ENCODE measurements at regions not wholly inside any gene's neighbourhood (a gene's known extent, or its start where the extent isn't known, plus 50 kb on each side); places are given as distances from the start of the nearest gene placed in this dataset.

DNA sequence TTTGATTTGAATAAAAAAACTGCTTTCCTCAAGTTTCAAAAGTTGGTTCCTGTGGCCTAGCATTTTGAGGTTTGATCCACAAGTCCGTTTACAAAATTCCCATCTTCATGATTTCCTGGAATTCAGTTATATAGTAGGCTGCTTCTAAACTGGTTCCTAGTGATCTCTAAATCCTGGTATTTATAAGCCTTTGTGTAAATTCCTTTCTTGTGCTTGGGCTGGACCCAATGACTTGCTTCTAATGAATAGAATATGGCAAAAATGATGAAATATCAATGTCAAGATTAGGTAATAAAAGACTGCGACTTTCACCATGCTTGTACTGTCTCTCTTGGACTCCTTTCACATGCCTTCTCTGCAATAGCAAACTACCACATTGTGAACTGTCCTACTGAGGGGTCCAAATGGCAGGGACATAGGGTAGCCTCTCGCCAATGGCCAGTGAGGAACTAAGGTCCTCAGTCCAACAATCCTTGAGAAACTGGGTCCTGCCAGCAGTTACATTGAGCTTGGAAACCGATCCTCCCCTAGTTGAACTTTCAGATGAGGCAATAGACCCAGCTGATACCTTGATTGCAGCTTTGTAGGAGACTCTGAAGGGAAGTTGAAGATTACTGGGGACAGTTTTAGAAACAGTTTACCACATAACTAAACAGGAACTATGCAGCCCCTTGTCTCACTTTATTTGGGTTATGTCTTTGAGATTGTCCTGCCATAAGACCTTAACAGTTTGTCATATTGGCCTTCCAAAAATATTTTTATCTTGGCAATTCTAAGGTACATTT lies 303.9 kb upstream of the TBC1D5 start:
- DNase-seq (ENCODE audit: low read depth, low spot score) = no peak

- DNase-seq (ENCODE audit: low read depth, low spot score) = no peak
Observed at GRCh38 chr3:18044971-18045880, 302.8 kb upstream of the TBC1D5 start.

GRCh38 chr3:18044191-18044590 lies 301.8 kb upstream of the TBC1D5 start:
- DNase-seq (ENCODE audit: low read depth, low spot score) = no peak

DNA sequence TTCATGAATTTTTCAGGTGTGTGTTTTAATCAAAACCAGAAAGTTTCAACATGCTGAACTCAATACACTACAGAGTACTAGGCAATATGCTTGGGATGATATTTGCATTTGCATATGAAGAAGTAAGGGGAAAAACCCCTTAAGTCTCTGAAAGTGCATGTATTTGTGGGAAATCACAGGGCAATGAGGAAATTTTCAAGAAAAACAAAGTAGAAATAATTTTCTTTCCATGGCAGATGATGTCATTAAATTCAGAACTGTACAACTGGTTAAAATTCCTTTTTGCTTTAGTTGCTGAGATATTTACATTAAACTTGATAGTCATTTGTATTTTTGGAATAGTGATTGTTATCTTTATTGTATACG lies 294.0 kb upstream of the TBC1D5 start:
- no peak for DNase-seq (ENCODE audit: low read depth, low spot score)

DNA sequence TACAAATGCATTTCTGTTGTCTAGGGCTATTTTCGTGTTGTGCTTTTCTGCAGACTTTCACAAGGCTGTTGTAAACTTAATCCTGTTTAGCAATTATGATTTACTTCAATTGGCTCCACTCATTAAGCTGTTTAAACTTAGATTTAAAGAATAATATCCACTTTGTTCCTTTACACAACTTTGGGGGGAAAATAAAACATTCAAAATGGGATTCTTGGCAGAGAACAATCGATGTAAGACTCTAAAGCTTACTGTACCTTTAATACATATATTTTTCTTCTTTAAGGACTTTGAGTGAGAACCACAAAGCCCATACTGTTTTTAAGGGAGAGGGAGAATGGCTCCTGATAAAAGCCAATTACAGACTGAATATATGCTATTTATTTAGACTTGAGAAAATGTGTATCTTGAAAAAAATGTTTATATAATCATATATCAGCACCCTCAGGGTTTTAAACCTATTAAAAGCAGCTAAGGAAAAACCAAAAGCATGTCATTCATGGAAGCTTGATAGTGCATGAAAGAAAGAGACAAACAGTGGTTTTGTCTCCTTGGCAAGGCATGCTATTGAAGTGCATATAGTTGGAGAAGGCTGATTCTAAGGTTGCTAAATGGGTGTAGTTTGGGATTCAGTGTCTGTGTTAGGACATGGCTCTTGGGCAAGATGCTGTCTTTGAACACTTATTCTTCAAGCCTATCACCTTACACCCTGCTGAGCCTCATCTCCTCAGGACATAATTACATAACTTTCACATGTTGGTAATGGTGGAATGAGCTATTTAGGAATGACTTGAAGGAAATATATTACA lies 293.4 kb upstream of the TBC1D5 start:
- no peak for DNase-seq (ENCODE audit: low read depth, low spot score)

DNA sequence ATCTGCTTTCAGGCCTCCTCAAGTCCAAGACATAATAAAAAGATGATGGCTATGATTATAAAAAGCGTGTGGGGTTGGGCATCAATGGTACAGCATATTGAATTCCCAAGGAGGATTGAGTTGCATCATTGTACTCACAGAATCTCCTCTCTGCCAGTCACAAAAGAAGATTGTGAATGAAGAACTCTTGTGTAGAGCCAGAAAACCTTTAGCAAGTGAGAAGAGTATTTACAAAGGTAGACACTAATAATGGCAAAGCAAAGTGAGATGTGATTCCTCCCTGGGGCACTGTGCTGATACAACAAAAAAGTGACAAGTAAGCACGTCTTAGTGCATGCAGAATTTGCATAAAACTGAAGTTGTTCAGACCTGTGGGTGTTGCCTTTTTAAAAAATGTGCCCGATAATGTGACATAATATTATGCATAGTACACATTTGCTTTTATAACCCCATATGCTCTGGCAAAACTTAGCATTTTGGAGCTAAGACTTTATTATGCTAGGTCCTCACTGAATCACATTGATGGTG lies 291.2 kb upstream of the TBC1D5 start:
- DNase-seq (ENCODE audit: low read depth, low spot score) = no peak

- no peak for DNase-seq (ENCODE audit: low read depth, low spot score)
Observed at GRCh38 chr3:18030371-18030870, 288.0 kb upstream of the TBC1D5 start.

DNA sequence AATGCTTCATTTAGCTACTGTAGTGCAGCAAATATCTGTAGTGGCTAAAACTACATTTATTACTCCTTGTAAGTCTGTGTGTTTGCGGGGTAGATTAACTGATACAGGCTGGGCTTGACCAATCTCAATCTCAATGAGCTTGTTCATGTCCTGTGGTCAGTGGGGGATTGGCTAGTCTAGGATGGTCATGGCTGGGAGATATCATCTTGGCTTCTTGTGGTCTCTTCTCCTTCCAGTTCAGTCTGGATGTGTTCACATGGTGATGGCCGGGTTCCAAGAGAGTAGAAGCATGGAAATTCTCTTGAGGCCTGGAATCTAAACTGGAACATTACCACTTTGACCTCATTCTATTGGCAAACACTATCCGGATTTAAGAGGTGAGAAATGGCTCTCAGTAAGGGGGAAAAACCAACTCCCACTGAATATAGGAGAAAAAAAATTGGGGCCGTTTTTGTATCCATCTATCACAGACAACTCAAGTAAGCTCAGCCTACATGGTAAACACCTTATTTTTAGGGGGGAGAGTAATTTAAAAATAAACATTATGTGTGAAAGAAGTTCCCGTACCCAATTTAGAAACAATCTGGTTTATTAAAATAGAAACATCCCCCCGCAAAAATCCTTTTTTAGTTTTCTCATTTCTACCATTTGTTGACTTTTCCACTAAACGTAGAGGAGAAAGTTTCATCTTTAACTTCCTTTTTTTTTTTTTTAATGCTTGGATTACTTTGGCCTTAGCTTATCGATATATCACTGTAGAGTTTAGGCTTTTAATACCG lies 284.9 kb upstream of the TBC1D5 start:
- no peak for DNase-seq (ENCODE audit: low read depth, low spot score)

GRCh38 chr3:18024715-18025114 lies 282.3 kb upstream of the TBC1D5 start:
- no peak for DNase-seq (ENCODE audit: low read depth, low spot score)

GRCh38 chr3:18019161-18019495 lies 276.7 kb upstream of the TBC1D5 start:
- no peak for DNase-seq (ENCODE audit: low read depth, low spot score)

GRCh38 chr3:18018491-18019160 lies 276.2 kb upstream of the TBC1D5 start:
- no peak for DNase-seq (ENCODE audit: low read depth, low spot score)

DNA sequence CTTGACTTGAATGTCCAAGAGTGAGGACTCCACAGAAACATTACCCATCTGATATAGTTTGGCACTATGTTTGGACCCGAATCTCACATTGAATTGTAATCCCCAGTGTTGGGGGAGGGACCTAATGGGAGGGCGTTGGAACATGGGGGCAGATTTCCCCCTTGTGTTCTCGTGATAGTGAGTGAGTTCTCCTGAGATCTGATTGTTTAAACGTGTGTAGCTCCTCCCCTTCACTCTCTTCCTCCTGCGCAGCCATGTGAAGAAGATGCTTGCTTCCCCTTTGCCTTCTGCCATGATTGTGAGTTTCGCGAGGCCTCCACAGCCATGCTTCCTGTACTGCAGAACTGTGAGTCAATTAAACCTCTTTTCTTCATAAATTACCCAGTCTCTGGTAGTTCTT lies 273.9 kb upstream of the TBC1D5 start:
- DNase-seq (ENCODE audit: low read depth, low spot score) = no peak

GRCh38 chr3:18012933-18013332 lies 270.5 kb upstream of the TBC1D5 start:
- no peak for DNase-seq (ENCODE audit: low read depth, low spot score)

DNA sequence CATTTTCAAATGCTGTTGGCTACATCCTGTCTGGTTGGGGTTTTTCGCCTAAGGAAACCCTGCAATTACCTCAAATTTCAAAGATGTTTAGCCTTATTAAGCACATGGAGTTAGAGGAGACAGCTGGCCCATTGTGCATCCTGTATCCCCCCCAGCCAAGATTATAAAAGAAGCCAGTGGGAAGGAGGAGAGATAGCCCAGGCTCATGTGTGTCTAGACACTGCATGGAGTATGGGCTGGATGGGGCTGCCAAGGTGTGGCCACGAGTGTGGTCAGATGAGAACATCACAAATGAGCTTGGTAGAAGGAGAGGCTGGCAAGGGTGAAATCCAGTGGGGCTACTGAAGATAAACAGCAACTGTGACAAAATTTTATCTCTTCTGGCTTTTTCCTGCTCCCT lies 270.0 kb upstream of the TBC1D5 start:
- DNase-seq (ENCODE audit: low read depth, low spot score) = no peak

GRCh38 chr3:18011387-18011786 lies 269.0 kb upstream of the TBC1D5 start:
- no peak for DNase-seq (ENCODE audit: low read depth, low spot score)

- DNase-seq (ENCODE audit: low read depth, low spot score) = no peak
Observed at GRCh38 chr3:18010001-18010400, 267.6 kb upstream of the TBC1D5 start.

- DNase-seq (ENCODE audit: low read depth, low spot score) = no peak
Observed at GRCh38 chr3:18008706-18009368, 266.4 kb upstream of the TBC1D5 start.

- DNase-seq (ENCODE audit: low read depth, low spot score) = no peak
Observed at GRCh38 chr3:18007980-18008379, 265.5 kb upstream of the TBC1D5 start.

DNA sequence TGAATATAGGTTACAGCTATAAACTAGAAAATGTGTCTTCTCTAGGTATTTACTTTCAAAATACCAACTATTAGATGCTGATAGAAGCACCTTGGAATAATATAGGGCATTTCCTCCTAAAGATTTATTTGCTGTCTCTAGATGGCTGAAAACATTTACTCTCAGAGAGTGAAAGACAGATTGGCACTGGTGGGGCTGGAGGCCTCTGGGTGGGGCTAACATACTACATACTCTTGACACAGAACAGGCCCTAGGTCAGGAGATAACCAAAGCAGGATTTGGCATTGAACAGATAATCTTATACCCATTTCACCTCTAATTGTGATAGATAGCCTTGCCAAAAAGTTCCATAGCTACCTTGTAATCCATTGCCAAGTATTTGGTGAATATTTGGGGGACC lies 253.3 kb upstream of the TBC1D5 start:
- DNase-seq (ENCODE audit: low read depth, low spot score) = no peak

DNA sequence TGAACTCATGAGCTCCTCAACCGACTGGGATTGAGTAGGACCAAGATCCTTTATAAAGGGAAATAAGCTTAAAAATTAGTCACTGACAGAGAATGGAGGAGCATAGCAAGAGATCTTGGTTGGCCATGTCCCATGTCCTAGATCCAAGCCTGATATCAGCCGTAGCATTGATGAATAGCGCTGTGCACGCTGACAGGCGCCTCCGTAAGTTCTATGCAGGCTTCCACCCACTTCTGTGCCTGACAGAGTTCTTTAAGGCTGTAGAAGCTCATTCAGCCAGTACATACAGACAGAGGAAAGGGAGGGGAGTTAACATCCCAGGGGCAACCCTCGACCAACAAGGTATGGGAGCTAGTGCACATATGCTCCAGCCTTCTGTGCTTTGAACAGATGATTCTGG lies 251.7 kb upstream of the TBC1D5 start:
- DNase-seq (ENCODE audit: low read depth, low spot score) = no peak
